DMS79 (cell line): ENCODE measurements at regions not wholly inside any gene's neighbourhood (a gene's known extent, or its start where the extent isn't known, plus 50 kb on each side); places are given as distances from the start of the nearest gene placed in this dataset.

ENCODE experiments used
- DNase-seq: peaks from one replicate; lab custom pipeline; 2025; lab: John Stamatoyannopoulos, UW

DNA sequence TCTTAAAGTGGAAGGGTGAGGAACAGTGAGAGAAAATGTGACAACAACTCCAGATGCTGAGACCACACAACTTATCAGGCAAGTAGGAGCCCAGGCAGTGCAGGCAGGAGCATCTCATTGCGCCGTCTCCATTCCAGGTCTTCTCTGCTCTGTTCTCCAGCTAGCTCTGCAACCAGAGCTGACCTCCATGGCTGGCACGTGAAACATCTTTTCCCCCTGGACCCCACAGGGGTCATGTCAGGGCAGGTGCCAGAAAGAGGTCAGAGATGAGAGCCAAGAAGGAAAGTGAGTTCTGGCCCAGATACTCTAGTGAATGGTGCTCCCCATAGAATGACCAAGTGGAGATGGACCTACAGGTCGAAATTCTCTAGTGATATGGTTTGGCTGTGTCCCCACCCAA lies 281.4 kb downstream of the SMOC2 start:
- no peak for DNase-seq

DNA sequence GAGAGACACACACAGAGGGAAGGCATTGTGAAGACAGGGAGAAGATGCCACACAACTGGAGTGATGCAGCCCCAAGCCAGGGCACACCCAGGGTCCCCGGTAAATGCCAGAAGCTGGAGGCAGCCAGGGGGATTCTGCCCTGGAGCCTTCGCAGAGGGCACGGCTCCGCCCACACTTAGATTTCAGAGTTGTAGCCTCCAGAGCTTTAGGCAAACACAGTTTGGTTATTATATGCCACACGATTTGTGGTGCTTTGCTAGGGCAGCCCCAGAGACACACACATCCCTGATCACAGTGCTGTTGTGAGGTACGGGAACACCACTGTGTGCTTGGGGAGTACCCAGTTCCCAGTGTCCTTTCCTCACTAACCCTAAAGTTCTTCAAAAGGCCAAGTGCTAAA lies 280.6 kb downstream of the SMOC2 start:
- DNase-seq, result no peak

GRCh38 chr6:168719901-168720300 lies 278.9 kb downstream of the SMOC2 start:
- DNase-seq, result no peak

- DNase-seq, result no peak
Observed at GRCh38 chr6:168718821-168719475, 278.0 kb downstream of the SMOC2 start.
